Fibroblast of upper back skin (primary cell): ENCODE measurements at regions not wholly inside any gene's neighbourhood (a gene's known extent, or its start where the extent isn't known, plus 50 kb on each side); places are given as distances from the start of the nearest gene placed in this dataset.
"Not testable (repeated sequence)": the region's sequence is repeated elsewhere in the genome, so short reads cannot be mapped to it uniquely, and the experiment has no call there.

Experiments used
- DNase-seq: peaks from one replicate; pipeline ENCODE4 v3.0.0-alpha.2; 2013

GRCh38 chr5:86460519-86460918, 157.2 kb upstream of the COX7C start:
- DNase-seq: no peak

- no peak for DNase-seq
Observed at GRCh38 chr5:86461169-86461956, 156.4 kb upstream of the COX7C start.

GRCh38 chr5:86463339-86463738, 154.4 kb upstream of the COX7C start:
- no peak for DNase-seq

- DNase-seq: no peak
Observed at GRCh38 chr5:86465052-86465838, 152.5 kb upstream of the COX7C start.

GRCh38 chr5:86466721-86467120, 151.0 kb upstream of the COX7C start:
- not testable (repeated sequence) for DNase-seq

GRCh38 chr5:86482008-86482407, 135.7 kb upstream of the COX7C start:
- DNase-seq: no peak

- DNase-seq: no peak
Observed at GRCh38 chr5:86493777-86494176, 124.0 kb upstream of the COX7C start.

GRCh38 chr5:86500947-86501346, 116.8 kb upstream of the COX7C start:
- no peak for DNase-seq

- no peak for DNase-seq
Observed at GRCh38 chr5:86507574-86507973, 110.2 kb upstream of the COX7C start.

GRCh38 chr5:86510330-86510915, 107.3 kb upstream of the COX7C start:
- not testable (repeated sequence) for DNase-seq

GRCh38 chr5:86523718-86524117, 94.0 kb upstream of the COX7C start:
- no peak for DNase-seq

GRCh38 chr5:86525622-86526021, 92.1 kb upstream of the COX7C start:
- DNase-seq: no peak

- DNase-seq: no peak
Observed at GRCh38 chr5:86526811-86527348, 90.9 kb upstream of the COX7C start.

GRCh38 chr5:86532429-86532828, 85.3 kb upstream of the COX7C start:
- no peak for DNase-seq

- DNase-seq: no peak
Observed at GRCh38 chr5:86536396-86536795, 81.3 kb upstream of the COX7C start.

GRCh38 chr5:86542532-86542931, 75.2 kb upstream of the COX7C start:
- no peak for DNase-seq

GRCh38 chr5:86546044-86546443, 71.7 kb upstream of the COX7C start:
- no peak for DNase-seq

GRCh38 chr5:86546582-86546981, 71.2 kb upstream of the COX7C start:
- no peak for DNase-seq

- DNase-seq: no peak
Observed at GRCh38 chr5:86554638-86555037, 63.1 kb upstream of the COX7C start.

- DNase-seq: no peak
Observed at GRCh38 chr5:86557920-86558319, 59.8 kb upstream of the COX7C start.

- no peak for DNase-seq
Observed at GRCh38 chr5:86565197-86565789, 52.4 kb upstream of the COX7C start.

GRCh38 chr5:86566030-86566429, 51.7 kb upstream of the COX7C start:
- DNase-seq: not testable (repeated sequence)
